GM13977 (cell line): ENCODE measurements at regions not wholly inside any gene's neighbourhood (a gene's known extent, or its start where the extent isn't known, plus 50 kb on each side); places are given as distances from the start of the nearest gene placed in this dataset.

ENCODE experiments used
- DNase-seq: peaks from one replicate; pipeline ENCODE4 v3.0.0; 2012; ENCODE audit warnings: low spot score
- in situ Hi-C: fragments of 300-500 bp; cut with MboI; formaldehyde crosslinking; loops from one replicate; pipeline ENCODE4 v1.12.0; 2022; ENCODE audit warnings: low sequenced_read_pairs, low pct_unique_long_range_greater_than_20kb, mixed read lengths, inconsistent platforms; ENCODE audit not compliant: unreplicated experiment
- TF ChIP-seq, protein P1 (sequence below): IDR thresholded peaks from 2 replicates; pipeline ENCODE4 v1.5.1; 2012; ENCODE audit warnings: mild to moderate bottlenecking, control low read depth; ENCODE audit not compliant: insufficient read depth; ENCODE audit errors: extremely low read depth, missing control alignments

DNA sequence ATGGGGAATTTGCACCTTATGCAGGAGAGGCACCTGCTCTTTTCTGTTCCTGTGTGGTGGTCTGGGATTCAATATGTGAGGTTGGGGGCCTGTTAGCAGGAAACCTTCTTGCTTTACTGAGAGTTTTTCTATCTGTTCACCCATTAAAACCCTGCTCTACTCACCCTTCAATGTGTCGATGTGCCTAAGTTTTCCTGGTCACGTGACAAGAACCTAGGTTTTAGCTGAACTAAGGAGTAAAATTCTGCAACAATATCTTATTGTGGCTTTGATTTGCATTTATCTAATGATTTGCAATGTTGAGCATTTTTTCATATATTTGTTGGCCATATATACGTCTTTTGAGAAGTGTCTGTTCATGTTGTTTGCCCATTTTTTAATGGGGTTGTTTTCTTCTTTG lies 979.9 kb downstream of the HACE1 start:
- TF ChIP-seq, protein P1, sequence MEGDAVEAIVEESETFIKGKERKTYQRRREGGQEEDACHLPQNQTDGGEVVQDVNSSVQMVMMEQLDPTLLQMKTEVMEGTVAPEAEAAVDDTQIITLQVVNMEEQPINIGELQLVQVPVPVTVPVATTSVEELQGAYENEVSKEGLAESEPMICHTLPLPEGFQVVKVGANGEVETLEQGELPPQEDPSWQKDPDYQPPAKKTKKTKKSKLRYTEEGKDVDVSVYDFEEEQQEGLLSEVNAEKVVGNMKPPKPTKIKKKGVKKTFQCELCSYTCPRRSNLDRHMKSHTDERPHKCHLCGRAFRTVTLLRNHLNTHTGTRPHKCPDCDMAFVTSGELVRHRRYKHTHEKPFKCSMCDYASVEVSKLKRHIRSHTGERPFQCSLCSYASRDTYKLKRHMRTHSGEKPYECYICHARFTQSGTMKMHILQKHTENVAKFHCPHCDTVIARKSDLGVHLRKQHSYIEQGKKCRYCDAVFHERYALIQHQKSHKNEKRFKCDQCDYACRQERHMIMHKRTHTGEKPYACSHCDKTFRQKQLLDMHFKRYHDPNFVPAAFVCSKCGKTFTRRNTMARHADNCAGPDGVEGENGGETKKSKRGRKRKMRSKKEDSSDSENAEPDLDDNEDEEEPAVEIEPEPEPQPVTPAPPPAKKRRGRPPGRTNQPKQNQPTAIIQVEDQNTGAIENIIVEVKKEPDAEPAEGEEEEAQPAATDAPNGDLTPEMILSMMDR, result no peak
- DNase-seq, result no peak
- in situ Hi-C loops, result no loop called here

DNA sequence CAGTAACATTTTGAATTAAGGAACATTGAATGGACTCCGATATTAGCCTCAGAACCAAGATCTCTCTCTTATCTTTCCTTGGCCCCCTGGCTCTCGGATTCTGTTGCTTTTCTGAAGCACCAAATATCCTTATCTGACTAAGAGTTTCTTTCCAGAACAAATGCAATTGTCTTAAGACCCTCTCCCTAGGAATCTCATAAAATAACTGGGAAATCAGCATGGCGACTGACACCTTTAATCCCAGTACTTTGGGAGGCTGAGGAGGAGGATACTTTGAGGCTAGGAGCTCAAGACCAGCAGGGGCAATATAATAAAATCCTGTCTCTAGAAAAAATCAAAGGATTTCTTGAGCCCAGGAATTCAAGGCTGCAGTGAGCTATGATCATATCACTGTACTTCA lies 984.5 kb downstream of the HACE1 start:
- TF ChIP-seq, protein P1, result no peak
- in situ Hi-C loops, result no loop called here
- no peak for DNase-seq

DNA sequence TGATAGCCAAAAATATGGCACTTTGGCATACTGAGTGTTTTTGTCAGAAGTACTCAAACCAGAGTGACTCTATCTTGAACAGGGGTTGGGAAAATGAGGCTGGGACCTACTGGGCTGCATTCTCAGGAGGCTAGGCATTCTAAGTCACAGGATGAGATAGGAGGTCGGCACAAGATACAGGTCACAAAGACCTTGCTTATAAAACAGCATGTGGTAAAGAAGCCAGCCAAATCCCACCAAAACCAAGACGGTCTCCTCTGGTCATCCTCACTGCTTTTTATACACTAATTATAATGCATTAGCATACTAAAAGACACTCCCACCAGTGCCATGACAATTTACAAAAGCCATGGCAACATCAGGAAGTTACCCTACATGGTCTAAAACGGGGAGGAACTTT lies 985.1 kb downstream of the HACE1 start:
- no peak for DNase-seq
- in situ Hi-C loops, result no loop called here
- TF ChIP-seq, protein P1, result no peak

DNA sequence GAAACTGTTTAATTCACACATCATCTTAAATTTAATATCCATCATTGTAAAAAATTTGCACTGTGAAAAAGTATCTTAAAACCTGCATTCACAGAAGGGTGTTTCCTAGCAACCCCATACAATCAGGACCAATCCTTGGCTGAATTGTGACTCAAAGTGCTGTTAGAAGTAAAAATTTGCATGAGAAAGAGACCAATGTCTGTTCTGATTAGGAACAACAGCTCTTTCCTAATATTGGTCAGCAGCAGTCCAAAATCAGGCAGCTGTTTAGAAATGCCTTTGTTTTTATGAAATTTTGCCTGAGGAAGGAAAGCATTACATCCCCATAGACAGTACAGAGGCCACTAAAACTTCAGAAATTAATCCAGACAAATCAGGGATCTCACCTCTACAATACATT lies 987.0 kb downstream of the HACE1 start:
- DNase-seq, result no peak

DNA sequence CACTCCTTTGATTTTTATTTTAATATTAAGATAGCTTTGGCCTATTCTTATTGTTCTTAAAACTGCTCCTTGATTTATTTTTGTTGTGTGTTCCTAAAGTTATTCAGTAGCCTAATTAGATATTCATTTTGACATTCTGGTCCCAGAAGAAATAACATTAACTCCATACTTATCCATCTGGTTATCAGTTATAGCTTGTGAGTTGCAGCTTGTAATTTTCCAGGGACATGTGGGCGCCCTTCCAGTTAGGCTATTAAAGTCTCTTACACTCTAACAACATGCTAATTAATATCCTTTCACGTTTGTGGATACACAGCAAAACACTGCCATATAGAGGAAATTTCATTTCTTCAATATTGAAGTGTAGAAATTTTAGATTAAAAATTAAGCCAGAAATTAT lies 987.5 kb downstream of the HACE1 start:
- TF ChIP-seq, protein P1, result no peak
- in situ Hi-C loops, result no loop called here
- DNase-seq, result no peak

More for the DNA sequence above, 987.0 kb downstream of the HACE1 start:
- TF ChIP-seq, protein P1, result no peak
- in situ Hi-C loops, result no loop called here

DNA sequence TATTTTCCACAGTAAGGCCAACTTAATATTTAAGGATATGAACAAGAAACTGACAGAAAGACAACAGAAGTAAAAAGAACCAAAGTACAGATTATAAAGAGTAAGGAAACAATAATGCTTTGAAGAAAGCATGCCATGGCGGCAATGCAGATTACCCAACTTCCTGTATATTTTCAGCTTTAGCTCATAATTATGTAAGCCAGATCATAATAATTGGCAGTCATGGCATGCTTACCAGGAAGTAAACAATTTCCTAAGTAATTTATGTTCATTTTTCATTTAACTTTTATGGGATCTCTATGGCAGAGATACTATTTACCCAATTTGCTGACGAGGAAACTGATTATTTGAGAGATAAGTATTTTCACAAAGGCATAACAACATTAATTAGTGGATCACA lies 988.7 kb downstream of the HACE1 start:
- no peak for DNase-seq
- in situ Hi-C loops, result no loop called here
- TF ChIP-seq, protein P1, result no peak

DNA sequence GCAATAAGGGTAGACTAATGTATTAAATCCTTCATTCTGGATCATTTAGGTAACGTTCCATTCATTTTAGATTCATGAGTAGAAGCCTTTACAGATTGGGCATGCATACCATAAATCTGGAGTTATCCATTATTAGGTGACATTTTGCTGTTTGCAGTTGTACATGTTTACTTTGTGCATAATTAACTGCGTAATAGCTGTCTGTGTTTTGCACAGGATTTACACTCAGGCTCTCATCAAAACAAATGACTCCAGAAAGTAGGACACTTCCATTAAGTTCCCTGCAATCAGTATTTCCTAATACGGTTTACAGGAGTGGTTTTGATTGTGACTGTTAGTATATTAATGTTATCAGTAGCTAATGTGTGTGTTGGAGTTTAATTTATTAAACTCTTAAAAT lies 997.4 kb downstream of the HACE1 start:
- TF ChIP-seq, protein P1, result no peak
- no peak for DNase-seq
- in situ Hi-C loops, result no loop called here
